Nephron (organoid): ENCODE measurements at regions not wholly inside any gene's neighbourhood (a gene's known extent, or its start where the extent isn't known, plus 50 kb on each side); places are given as distances from the start of the nearest gene placed in this dataset.

Experiments
- H3K27ac Mint-ChIP-seq, 3 experiments: 2 replicates each; pipeline ENCODE4 v1.8.0; 2020; ENCODE audit warnings: mixed read lengths in 3 of 3, mild to moderate bottlenecking in 2 of 3, moderate library complexity in 1 of 3
- H3K27me3 Mint-ChIP-seq: 2 replicates; pipeline ENCODE4 v1.8.0; 2021; ENCODE audit warnings: low read depth, mild to moderate bottlenecking, moderate library complexity, mixed read lengths
- H3K36me3 Mint-ChIP-seq: 2 replicates; pipeline ENCODE4 v1.8.0; 2020; ENCODE audit warnings: low read depth, mixed read lengths
- H3K4me1 Mint-ChIP-seq: 2 replicates; pipeline ENCODE4 v1.8.0; 2020; ENCODE audit warnings: mixed read lengths
- H3K4me3 Mint-ChIP-seq, 3 experiments: 2 replicates each; pipeline ENCODE4 v1.8.0; 2020; ENCODE audit warnings: mild to moderate bottlenecking in 3 of 3, mixed read lengths in 3 of 3, moderate library complexity in 2 of 3
- H3K9me3 Mint-ChIP-seq: 2 replicates; pipeline ENCODE4 v1.8.0; 2020; ENCODE audit warnings: mixed read lengths
- TF ChIP-seq, protein P1 (sequence below), 3 experiments: fragments of 200-600 bp; sonication (generic); IDR thresholded peaks; one replicate each; pipeline ENCODE4 v1.5.0; 2021; ENCODE audit warnings: antibody characterized with exemption in 3 of 3; ENCODE audit not compliant: unreplicated experiment in 3 of 3

DNA sequence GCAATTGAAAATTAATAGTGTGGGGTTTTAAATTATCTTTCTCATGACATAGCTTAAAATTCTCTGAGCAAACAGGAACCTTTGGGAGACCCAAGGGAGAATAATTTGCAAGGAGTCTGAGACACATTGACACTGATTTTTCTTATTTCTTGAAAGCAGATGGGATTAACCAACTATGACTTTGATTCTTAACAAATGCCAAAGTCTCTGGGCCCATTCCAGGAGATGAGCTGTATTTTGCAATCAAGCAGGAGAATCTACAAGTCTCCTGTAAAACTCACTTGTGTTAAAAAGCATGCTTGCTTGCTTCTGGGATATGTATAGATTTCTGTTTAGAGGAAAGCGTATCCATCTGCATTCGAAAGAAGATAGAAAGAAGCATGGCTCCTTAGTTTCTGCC is 71.3 kb upstream of the STT3B start:
- no peaks in the 10 kb centered on the region for H3K36me3 Mint-ChIP-seq
- H3K27me3 Mint-ChIP-seq: peaks cover 6% of the 10 kb centered on the region
- TF ChIP-seq, protein P1, sequence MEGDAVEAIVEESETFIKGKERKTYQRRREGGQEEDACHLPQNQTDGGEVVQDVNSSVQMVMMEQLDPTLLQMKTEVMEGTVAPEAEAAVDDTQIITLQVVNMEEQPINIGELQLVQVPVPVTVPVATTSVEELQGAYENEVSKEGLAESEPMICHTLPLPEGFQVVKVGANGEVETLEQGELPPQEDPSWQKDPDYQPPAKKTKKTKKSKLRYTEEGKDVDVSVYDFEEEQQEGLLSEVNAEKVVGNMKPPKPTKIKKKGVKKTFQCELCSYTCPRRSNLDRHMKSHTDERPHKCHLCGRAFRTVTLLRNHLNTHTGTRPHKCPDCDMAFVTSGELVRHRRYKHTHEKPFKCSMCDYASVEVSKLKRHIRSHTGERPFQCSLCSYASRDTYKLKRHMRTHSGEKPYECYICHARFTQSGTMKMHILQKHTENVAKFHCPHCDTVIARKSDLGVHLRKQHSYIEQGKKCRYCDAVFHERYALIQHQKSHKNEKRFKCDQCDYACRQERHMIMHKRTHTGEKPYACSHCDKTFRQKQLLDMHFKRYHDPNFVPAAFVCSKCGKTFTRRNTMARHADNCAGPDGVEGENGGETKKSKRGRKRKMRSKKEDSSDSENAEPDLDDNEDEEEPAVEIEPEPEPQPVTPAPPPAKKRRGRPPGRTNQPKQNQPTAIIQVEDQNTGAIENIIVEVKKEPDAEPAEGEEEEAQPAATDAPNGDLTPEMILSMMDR (IDR thresholded peaks at IDR 0.05; ENCODE audit: unreplicated experiment in 3 of 3): no peak

DNA sequence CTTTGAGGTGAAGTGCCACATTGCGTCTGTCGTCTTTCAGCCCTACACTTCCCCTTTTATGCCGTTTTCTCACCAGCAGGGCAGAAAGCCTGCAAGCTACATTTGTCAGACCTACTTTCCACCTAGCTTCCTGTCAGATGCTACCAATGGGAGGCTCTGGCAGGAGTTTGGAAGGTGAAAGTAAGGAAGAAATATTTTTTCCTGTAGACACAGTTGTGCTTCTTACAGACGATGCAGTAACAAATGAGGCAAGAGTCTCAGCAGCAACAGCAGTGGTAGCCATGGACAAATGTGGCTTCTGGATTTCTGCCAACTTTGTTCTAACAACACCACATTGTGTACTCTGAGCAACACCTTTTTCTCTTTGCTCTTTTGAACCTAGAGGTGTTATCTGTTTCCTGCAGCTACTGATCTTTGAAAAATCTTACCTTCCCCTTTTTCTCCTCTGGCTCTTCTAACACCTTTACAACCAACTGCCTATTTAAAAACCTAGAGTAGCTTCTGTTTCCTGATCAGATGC is 70.6 kb upstream of the STT3B start:
- Mint-ChIP-seq H3K4me1 (peaks cover 15% of the 10 kb centered on the region), H3K9me3 (peaks cover 3% of the 10 kb centered on the region), H3K27ac (no peak overlapping the region), H3K4me3 (no peak overlapping the region), H3K27me3 (peaks cover 6% of the 10 kb centered on the region), H3K36me3 (no peaks in the 10 kb centered on the region)
- TF ChIP-seq, protein P1 (IDR thresholded peaks at IDR 0.05; ENCODE audit: unreplicated experiment in 3 of 3): no peak

More for the DNA sequence above, 71.3 kb upstream of the STT3B start:
- Mint-ChIP-seq H3K9me3 (peaks cover 3% of the 10 kb centered on the region), H3K27ac (no peak overlapping the region), H3K4me3 (no peak overlapping the region), H3K4me1 (peaks cover 15% of the 10 kb centered on the region)

DNA sequence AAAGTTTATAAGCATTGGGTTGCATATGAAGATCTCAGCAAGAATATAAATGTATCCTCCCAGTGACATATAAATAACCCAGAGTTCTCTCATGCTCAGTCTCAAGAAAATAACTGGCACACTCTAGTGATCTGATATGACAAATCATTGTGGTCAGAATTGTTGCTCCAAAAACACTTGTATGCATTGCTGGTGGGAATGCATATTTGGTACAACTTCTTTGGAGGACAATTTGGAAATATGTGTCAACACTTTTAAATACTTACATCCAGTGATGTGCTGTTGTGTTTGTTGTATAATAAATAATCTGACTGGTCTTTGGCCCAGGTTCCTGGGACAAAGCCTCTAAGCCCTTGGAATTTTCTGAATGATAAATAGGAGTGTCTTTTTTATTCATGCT is 66.7 kb upstream of the STT3B start:
- Mint-ChIP-seq H3K4me3 (no peak overlapping the region), H3K27ac (no peak overlapping the region), H3K36me3 (no peaks in the 10 kb centered on the region), H3K27me3 (peaks cover 6% of the 10 kb centered on the region), H3K9me3 (no peaks in the 10 kb centered on the region), H3K4me1 (peaks cover 15% of the 10 kb centered on the region)
- TF ChIP-seq, protein P1 (IDR thresholded peaks at IDR 0.05; ENCODE audit: unreplicated experiment in 3 of 3): no peak

DNA sequence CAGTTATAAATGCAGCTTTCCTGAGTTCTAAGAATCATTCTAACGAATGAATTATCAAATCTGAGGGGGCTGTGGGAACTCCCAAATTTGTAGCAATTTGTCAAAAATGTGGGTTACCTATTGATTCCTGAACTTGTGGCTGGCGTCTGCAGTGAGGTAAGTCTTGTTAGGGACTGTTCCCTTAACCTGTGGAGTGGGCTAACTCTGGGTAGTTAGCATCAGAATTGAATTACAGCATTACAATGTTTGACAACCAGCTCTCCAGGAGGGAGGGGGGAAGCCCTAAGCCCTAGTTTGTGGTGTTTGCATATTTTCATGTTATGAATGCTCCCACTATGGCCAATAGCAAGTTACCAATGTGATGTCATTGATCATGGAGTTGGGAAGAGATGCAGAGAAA is 65.9 kb upstream of the STT3B start:
- TF ChIP-seq, protein P1 (IDR thresholded peaks at IDR 0.05; ENCODE audit: unreplicated experiment in 3 of 3): no peak
- H3K27me3 Mint-ChIP-seq: peaks cover 6% of the 10 kb centered on the region
- H3K9me3 Mint-ChIP-seq: no peaks in the 10 kb centered on the region
- no peak overlapping the region for H3K4me3 Mint-ChIP-seq
- H3K36me3 Mint-ChIP-seq: no peaks in the 10 kb centered on the region
- no peak overlapping the region for H3K27ac Mint-ChIP-seq
- H3K4me1 Mint-ChIP-seq: peaks cover 14% of the 10 kb centered on the region

DNA sequence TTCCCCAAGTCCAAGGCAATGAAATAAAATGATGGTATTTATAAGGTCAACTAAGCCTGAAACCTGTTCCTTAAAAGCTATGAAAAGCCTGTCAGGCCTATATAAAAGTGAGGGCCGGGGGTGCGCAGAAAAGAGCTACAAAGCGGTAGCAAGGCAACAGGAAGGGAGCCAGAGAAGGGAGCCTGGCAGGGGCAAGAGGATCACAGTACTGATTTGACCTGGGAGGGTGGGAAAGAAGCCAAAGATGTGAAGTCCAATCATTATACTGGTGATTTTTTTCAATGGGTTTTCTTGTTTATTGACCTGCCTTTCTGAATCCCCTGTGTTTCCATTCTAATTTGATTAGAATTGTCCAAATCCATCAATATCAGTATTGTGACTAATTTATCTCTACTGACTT is 64.3 kb upstream of the STT3B start:
- H3K27ac Mint-ChIP-seq: no peak overlapping the region
- peaks cover 6% of the 10 kb centered on the region for H3K27me3 Mint-ChIP-seq
- TF ChIP-seq, protein P1 (IDR thresholded peaks at IDR 0.05; ENCODE audit: unreplicated experiment in 3 of 3): no peak
- H3K36me3 Mint-ChIP-seq: no peaks in the 10 kb centered on the region
- H3K4me1 Mint-ChIP-seq: peaks cover 6% of the 10 kb centered on the region
- peaks cover 3% of the 10 kb centered on the region for H3K9me3 Mint-ChIP-seq
- no peak overlapping the region for H3K4me3 Mint-ChIP-seq

DNA sequence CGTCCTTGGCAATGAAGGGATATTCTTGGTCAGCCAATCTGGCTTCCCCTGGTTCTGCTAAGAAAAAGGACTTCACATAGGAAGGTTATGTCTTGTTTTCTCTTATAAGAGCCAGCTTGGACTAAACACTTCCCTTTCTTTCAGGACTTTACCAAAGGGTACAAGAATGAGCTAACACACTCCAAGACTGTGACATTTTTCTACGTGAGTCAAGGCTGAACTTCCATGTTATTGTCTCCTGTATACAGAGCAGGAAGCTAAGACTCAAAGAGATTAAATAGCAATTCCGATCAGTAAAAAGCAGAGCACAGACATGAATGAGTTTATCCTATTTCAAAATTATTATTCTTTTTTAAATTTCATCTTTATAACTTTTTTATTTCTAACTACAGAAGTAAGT is 63.3 kb upstream of the STT3B start:
- H3K36me3 Mint-ChIP-seq: no peaks in the 10 kb centered on the region
- H3K4me1 Mint-ChIP-seq: peaks cover 6% of the 10 kb centered on the region
- H3K27me3 Mint-ChIP-seq: peaks cover 5% of the 10 kb centered on the region
- TF ChIP-seq, protein P1 (IDR thresholded peaks at IDR 0.05; ENCODE audit: unreplicated experiment in 3 of 3): no peak
- peaks cover 3% of the 10 kb centered on the region for H3K9me3 Mint-ChIP-seq
- no peak overlapping the region for H3K27ac Mint-ChIP-seq
- no peak overlapping the region for H3K4me3 Mint-ChIP-seq
